Neural progenitor cell (in vitro differentiated cells): ENCODE measurements at regions not wholly inside any gene's neighbourhood (a gene's known extent, or its start where the extent isn't known, plus 50 kb on each side); places are given as distances from the start of the nearest gene placed in this dataset.

Experiments
- DNase-seq: peaks from one replicate; pipeline ENCODE4 v3.0.0-alpha.2; 2016; ENCODE audit warnings: low spot score
- H2AFZ ChIP-seq: fragments of 200-600 bp; sonication (generic); replicated peaks from 2 replicates; pipeline ENCODE4 v1.6.1; 2016; ENCODE audit warnings: antibody characterized with exemption
- H3F3A ChIP-seq: fragments of 200-600 bp; sonication (generic); 2 replicates; pipeline ENCODE4 v1.6.1; 2016; ENCODE audit warnings: antibody characterized with exemption, low read depth
- H3K27ac ChIP-seq: fragments of 200-600 bp; sonication (generic); 2 replicates; pipeline ENCODE4 v1.5.1; 2016; ENCODE audit warnings: mild to moderate bottlenecking
- H3K27me3 ChIP-seq: fragments of 200-600 bp; sonication (generic); 2 replicates; pipeline ENCODE4 v1.6.1; 2016; ENCODE audit warnings: mild to moderate bottlenecking, moderate library complexity
- H3K36me3 ChIP-seq: fragments of 200-600 bp; sonication (generic); 2 replicates; pipeline ENCODE4 v1.5.1; 2016
- H3K4me1 ChIP-seq: fragments of 200-600 bp; sonication (generic); 2 replicates; pipeline ENCODE4 v1.6.1; 2016; ENCODE audit warnings: mixed run types
- H3K4me2 ChIP-seq: fragments of 200-600 bp; sonication (generic); 2 replicates; pipeline ENCODE4 v1.6.1; 2016
- H3K4me3 ChIP-seq: fragments of 200-600 bp; sonication (generic); 2 replicates; pipeline ENCODE4 v1.5.1; 2016
- H3K79me2 ChIP-seq: fragments of 200-600 bp; sonication (generic); 2 replicates; pipeline ENCODE4 v1.6.1; 2016; ENCODE audit warnings: low read depth
- H3K9ac ChIP-seq: fragments of 200-600 bp; sonication (generic); 2 replicates; pipeline ENCODE4 v1.6.1; 2016
- H3K9me3 ChIP-seq: fragments of 200-600 bp; sonication (generic); 2 replicates; pipeline ENCODE4 v1.5.1; 2016; ENCODE audit warnings: low read depth
- H4K20me1 ChIP-seq: fragments of 200-600 bp; sonication (generic); 2 replicates; pipeline ENCODE4 v1.6.1; 2016; ENCODE audit warnings: low read depth
- H3K27ac Mint-ChIP-seq: 3 replicates; pipeline ENCODE4 v1.8.0; 2021; ENCODE audit warnings: mixed read lengths
- H3K27me3 Mint-ChIP-seq: 2 replicates; pipeline ENCODE4 v1.8.0; 2022; ENCODE audit warnings: low read depth, mild to moderate bottlenecking, inconsistent platforms, moderate library complexity, mixed read lengths; ENCODE audit not compliant: insufficient read depth
- H3K36me3 Mint-ChIP-seq: 3 replicates; pipeline ENCODE4 v1.8.0; 2021; ENCODE audit warnings: mixed read lengths
- H3K4me1 Mint-ChIP-seq: 3 replicates; pipeline ENCODE4 v1.8.0; 2021; ENCODE audit warnings: mixed read lengths
- H3K4me3 Mint-ChIP-seq: 3 replicates; pipeline ENCODE4 v1.8.0; 2021; ENCODE audit warnings: mild to moderate bottlenecking, moderate library complexity, mixed read lengths
- H3K9me3 Mint-ChIP-seq: 3 replicates; pipeline ENCODE4 v1.8.0; 2020; ENCODE audit warnings: mixed read lengths
- EZH2 ChIP-seq: fragments of 200-600 bp; sonication (generic); IDR thresholded peaks from 2 replicates; pipeline ENCODE4 v1.6.1; 2017; ENCODE audit warnings: antibody characterized with exemption, mild to moderate bottlenecking, moderate library complexity
- EZH2phosphoT487 ChIP-seq: fragments of 200-600 bp; sonication (generic); IDR thresholded peaks from 2 replicates; pipeline ENCODE4 v1.6.1; 2017; ENCODE audit warnings: antibody characterized with exemption
- TF ChIP-seq, protein P1 (sequence below): fragments of 200-600 bp; sonication (generic); IDR thresholded peaks from 2 replicates; pipeline ENCODE4 v1.5.1; 2017; ENCODE audit warnings: antibody characterized with exemption, mild to moderate bottlenecking

DNA sequence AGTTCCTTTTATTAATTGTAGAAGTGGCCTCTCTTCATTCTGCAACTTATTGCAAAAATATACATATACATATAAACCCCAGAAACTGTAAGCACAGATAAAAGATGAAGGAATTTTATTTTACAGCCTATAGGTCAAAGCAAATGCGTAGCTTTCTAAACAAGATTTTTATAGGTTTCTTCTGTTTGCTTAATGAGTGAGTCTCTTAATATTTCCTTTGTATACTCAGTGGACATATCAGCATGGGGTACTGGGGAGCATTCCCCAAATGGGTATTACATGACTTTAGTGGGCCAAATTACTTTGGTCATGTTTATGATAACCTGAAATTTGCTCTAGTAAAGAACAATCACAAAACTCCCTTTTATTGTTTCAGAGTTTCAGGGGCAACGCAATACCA, 1698.6 kb upstream of the IGFBP7 start:
- Histone ChIP-seq H3K79me2 (no peaks in the 10 kb centered on the region), H3K4me1 (no peaks in the 10 kb centered on the region), H3K9ac (no peak overlapping the region), H4K20me1 (no peaks in the 10 kb centered on the region), H3K4me3 (no peak overlapping the region), H3K36me3 (no peaks in the 10 kb centered on the region), H2AFZ (no peak overlapping the region), H3K4me2 (no peak overlapping the region), H3K27ac (no peak overlapping the region), H3K9me3 (no peaks in the 10 kb centered on the region), H3K27me3 (no peaks in the 10 kb centered on the region), H3F3A (no peaks in the 10 kb centered on the region)
- no peak overlapping the region for H3K27ac Mint-ChIP-seq
- TF ChIP-seq EZH2 (no peak), EZH2phosphoT487 (no peak)
- TF ChIP-seq, protein P1, sequence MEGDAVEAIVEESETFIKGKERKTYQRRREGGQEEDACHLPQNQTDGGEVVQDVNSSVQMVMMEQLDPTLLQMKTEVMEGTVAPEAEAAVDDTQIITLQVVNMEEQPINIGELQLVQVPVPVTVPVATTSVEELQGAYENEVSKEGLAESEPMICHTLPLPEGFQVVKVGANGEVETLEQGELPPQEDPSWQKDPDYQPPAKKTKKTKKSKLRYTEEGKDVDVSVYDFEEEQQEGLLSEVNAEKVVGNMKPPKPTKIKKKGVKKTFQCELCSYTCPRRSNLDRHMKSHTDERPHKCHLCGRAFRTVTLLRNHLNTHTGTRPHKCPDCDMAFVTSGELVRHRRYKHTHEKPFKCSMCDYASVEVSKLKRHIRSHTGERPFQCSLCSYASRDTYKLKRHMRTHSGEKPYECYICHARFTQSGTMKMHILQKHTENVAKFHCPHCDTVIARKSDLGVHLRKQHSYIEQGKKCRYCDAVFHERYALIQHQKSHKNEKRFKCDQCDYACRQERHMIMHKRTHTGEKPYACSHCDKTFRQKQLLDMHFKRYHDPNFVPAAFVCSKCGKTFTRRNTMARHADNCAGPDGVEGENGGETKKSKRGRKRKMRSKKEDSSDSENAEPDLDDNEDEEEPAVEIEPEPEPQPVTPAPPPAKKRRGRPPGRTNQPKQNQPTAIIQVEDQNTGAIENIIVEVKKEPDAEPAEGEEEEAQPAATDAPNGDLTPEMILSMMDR = no peak
- H3K4me3 Mint-ChIP-seq = no peak overlapping the region
- no peaks in the 10 kb centered on the region for H3K9me3 Mint-ChIP-seq
- H3K27me3 Mint-ChIP-seq = no peaks in the 10 kb centered on the region
- no peak for DNase-seq
- no peaks in the 10 kb centered on the region for H3K36me3 Mint-ChIP-seq
- H3K4me1 Mint-ChIP-seq = peaks cover 9% of the 10 kb centered on the region

DNA sequence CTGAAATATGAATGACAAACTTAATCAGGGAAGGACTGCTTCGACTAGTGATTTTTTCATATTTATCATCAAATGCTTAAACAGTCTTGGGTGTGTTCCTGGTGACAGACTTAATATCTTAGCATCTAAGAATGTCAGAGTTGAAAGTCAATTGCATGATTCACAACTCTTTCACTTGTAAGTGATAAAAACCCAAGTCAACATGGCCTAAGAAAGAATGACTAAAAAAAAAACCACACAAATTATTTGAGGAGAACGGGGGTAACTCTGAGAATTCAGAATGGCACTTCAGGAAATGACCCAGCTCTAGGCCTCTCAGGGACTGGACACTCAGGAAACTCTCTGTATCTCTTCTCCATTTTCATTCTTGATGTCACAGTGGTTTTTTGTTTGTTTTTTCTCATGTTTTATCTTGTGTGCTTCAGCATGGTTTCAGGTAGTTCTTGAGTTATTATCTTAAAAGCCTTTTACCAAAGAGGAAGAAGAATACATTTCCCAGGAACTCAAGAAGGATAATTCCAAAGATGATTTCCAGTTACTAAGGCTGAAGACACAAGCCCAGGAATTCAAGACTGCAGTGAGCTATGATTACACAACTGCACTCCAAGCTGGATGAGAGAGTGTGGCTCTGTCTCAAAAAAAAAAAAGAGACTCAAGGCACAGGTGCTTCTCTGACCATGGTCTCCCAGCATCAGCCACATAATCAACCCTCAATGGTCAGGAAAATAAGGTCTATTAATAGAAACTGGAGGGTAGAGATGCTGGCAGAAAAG, 1697.8 kb upstream of the IGFBP7 start:
- H3F3A ChIP-seq = no peaks in the 10 kb centered on the region
- H3K27me3 Mint-ChIP-seq = no peaks in the 10 kb centered on the region
- no peak overlapping the region for H2AFZ ChIP-seq
- no peaks in the 10 kb centered on the region for H3K4me1 ChIP-seq
- no peaks in the 10 kb centered on the region for H3K9me3 ChIP-seq
- no peaks in the 10 kb centered on the region for H3K79me2 ChIP-seq
- no peak overlapping the region for H3K9ac ChIP-seq
- DNase-seq = no peak
- no peaks in the 10 kb centered on the region for H3K27me3 ChIP-seq
- no peak overlapping the region for H3K4me3 Mint-ChIP-seq
- no peaks in the 10 kb centered on the region for H3K36me3 Mint-ChIP-seq
- H3K9me3 Mint-ChIP-seq = no peaks in the 10 kb centered on the region
- no peaks in the 10 kb centered on the region for H3K36me3 ChIP-seq
- H3K27ac ChIP-seq = no peak overlapping the region
- peaks cover 9% of the 10 kb centered on the region for H3K4me1 Mint-ChIP-seq
- TF ChIP-seq EZH2phosphoT487 (no peak), EZH2 (no peak)
- TF ChIP-seq, protein P1 = no peak
- no peaks in the 10 kb centered on the region for H4K20me1 ChIP-seq
- H3K4me3 ChIP-seq = no peak overlapping the region
- no peak overlapping the region for H3K27ac Mint-ChIP-seq
- H3K4me2 ChIP-seq = no peak overlapping the region

DNA sequence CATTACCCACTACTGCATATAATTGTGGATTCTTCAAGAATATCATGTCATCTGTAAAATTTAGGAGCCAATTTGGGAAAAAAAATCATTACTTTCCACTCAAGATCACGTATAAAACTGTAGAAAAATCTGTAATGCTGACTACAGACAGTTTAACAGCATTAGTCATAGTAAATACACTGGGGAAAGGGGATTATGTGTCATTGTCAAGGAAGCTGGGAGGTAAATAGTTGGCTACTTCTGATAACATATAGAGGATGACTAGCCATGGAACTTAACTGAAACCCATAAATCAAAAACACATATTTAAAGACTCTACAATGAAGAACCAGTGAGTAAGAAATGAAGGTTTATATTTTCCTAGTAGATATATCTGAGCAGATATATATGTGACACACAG, 1666.4 kb upstream of the IGFBP7 start:
- no peaks in the 10 kb centered on the region for H3K4me1 Mint-ChIP-seq
- Histone ChIP-seq H3K27me3 (no peaks in the 10 kb centered on the region), H3K9ac (no peak overlapping the region), H3F3A (no peaks in the 10 kb centered on the region), H3K9me3 (no peaks in the 10 kb centered on the region), H3K36me3 (no peaks in the 10 kb centered on the region), H4K20me1 (no peaks in the 10 kb centered on the region), H3K4me3 (no peak overlapping the region), H3K4me2 (no peak overlapping the region), H3K79me2 (no peaks in the 10 kb centered on the region), H3K4me1 (no peaks in the 10 kb centered on the region), H2AFZ (no peak overlapping the region), H3K27ac (no peak overlapping the region)
- H3K27me3 Mint-ChIP-seq = no peaks in the 10 kb centered on the region
- no peaks in the 10 kb centered on the region for H3K36me3 Mint-ChIP-seq
- TF ChIP-seq EZH2 = no peak
- TF ChIP-seq, protein P1 = no peak
- TF ChIP-seq EZH2phosphoT487 = no peak
- H3K9me3 Mint-ChIP-seq = no peaks in the 10 kb centered on the region
- no peak overlapping the region for H3K4me3 Mint-ChIP-seq
- no peak overlapping the region for H3K27ac Mint-ChIP-seq
- DNase-seq = no peak
